ENCODE measurements at regions not wholly inside any gene's neighbourhood (a gene's known extent, or its start where the extent isn't known, plus 50 kb on each side); places are given as distances from the start of the nearest gene placed in this dataset.

- TF ChIP-seq CTCF (conservative IDR thresholded peaks at IDR 0.05; ENCODE audit: low read length) (no peak), EZH2phosphoT487 (IDR thresholded peaks at IDR 0.05; ENCODE audit: borderline replicate concordance) (no peak)
Measured at GRCh38 chr22:46057246-46058090, 80.5 kb upstream of the WNT7B start.
